Progenitor cell of endocrine pancreas (in vitro differentiated cells): ENCODE measurements at regions not wholly inside any gene's neighbourhood (a gene's known extent, or its start where the extent isn't known, plus 50 kb on each side); places are given as distances from the start of the nearest gene placed in this dataset.

Source experiments
- DNase-seq: peaks from one replicate; pipeline ENCODE4 v3.0.0; 2021; ENCODE audit warnings: low spot score; ENCODE audit not compliant: unreplicated experiment
- H3K27ac Mint-ChIP-seq: 2 replicates; pipeline ENCODE4 v1.8.0; 2021; ENCODE audit warnings: mild to moderate bottlenecking, moderate library complexity, mixed read lengths
- H3K27me3 Mint-ChIP-seq: 2 replicates; pipeline ENCODE4 v1.8.0; 2021; ENCODE audit warnings: mixed read lengths
- H3K36me3 Mint-ChIP-seq: 2 replicates; pipeline ENCODE4 v1.8.0; 2022; ENCODE audit warnings: mixed read lengths; ENCODE audit not compliant: insufficient read depth
- H3K4me1 Mint-ChIP-seq: 2 replicates; pipeline ENCODE4 v1.8.0; 2021; ENCODE audit warnings: low read depth, mixed read lengths
- H3K4me3 Mint-ChIP-seq: 2 replicates; pipeline ENCODE4 v1.8.0; 2021; ENCODE audit warnings: low read depth, mild to moderate bottlenecking, moderate library complexity, mixed read lengths
- H3K9me3 Mint-ChIP-seq: 2 replicates; pipeline ENCODE4 v1.8.0; 2021; ENCODE audit warnings: low read depth, mixed read lengths
- CTCF ChIP-seq: fragments of 200-600 bp; sonication (generic); IDR thresholded peaks from one replicate; pipeline ENCODE4 v1.5.0; 2021; ENCODE audit warnings: antibody characterized with exemption, mild to moderate bottlenecking; ENCODE audit not compliant: unreplicated experiment

- Mint-ChIP-seq H3K4me3 (no peak overlapping the region), H3K36me3 (no peaks in the 10 kb centered on the region), H3K27ac (no peak overlapping the region), H3K27me3 (no peaks in the 10 kb centered on the region), H3K4me1 (peaks cover 13% of the 10 kb centered on the region), H3K9me3 (no peaks in the 10 kb centered on the region)
- DNase-seq = no peak
- TF ChIP-seq CTCF = no peak
Observed at GRCh38 chr6:139923964-139924475, 549.6 kb upstream of the CITED2 start.

GRCh38 chr6:139922236-139922635, 547.8 kb upstream of the CITED2 start:
- Mint-ChIP-seq H3K4me1 (peaks cover 21% of the 10 kb centered on the region), H3K27me3 (no peaks in the 10 kb centered on the region), H3K4me3 (no peak overlapping the region), H3K27ac (no peak overlapping the region), H3K36me3 (no peaks in the 10 kb centered on the region), H3K9me3 (no peaks in the 10 kb centered on the region)
- no peak for TF ChIP-seq CTCF
- DNase-seq = no peak

- Mint-ChIP-seq H3K4me3 (no peak overlapping the region), H3K27me3 (no peaks in the 10 kb centered on the region), H3K9me3 (no peaks in the 10 kb centered on the region), H3K27ac (no peak overlapping the region), H3K36me3 (no peaks in the 10 kb centered on the region), H3K4me1 (peaks cover 19% of the 10 kb centered on the region)
- TF ChIP-seq CTCF = no peak
- no peak for DNase-seq
Observed at GRCh38 chr6:139920776-139921100, 546.3 kb upstream of the CITED2 start.

GRCh38 chr6:139920027-139920775, 545.8 kb upstream of the CITED2 start:
- H3K27ac Mint-ChIP-seq = peak overlapping the region; percentile 0
- no peak for TF ChIP-seq CTCF
- H3K4me3 Mint-ChIP-seq = no peak overlapping the region
- no peaks in the 10 kb centered on the region for H3K36me3 Mint-ChIP-seq
- H3K4me1 Mint-ChIP-seq = peaks cover 19% of the 10 kb centered on the region
- no peaks in the 10 kb centered on the region for H3K9me3 Mint-ChIP-seq
- no peak for DNase-seq
- no peaks in the 10 kb centered on the region for H3K27me3 Mint-ChIP-seq

GRCh38 chr6:139919107-139920026, 544.9 kb upstream of the CITED2 start:
- DNase-seq = no peak
- no peaks in the 10 kb centered on the region for H3K27me3 Mint-ChIP-seq
- no peaks in the 10 kb centered on the region for H3K36me3 Mint-ChIP-seq
- no peak overlapping the region for H3K4me3 Mint-ChIP-seq
- H3K9me3 Mint-ChIP-seq = peaks cover under 1% of the 10 kb centered on the region
- H3K27ac Mint-ChIP-seq = no peak overlapping the region
- peaks cover 19% of the 10 kb centered on the region for H3K4me1 Mint-ChIP-seq
- TF ChIP-seq CTCF = no peak
